ENCODE measurements at regions not wholly inside any gene's neighbourhood (a gene's known extent, or its start where the extent isn't known, plus 50 kb on each side); places are given as distances from the start of the nearest gene placed in this dataset.

DNA sequence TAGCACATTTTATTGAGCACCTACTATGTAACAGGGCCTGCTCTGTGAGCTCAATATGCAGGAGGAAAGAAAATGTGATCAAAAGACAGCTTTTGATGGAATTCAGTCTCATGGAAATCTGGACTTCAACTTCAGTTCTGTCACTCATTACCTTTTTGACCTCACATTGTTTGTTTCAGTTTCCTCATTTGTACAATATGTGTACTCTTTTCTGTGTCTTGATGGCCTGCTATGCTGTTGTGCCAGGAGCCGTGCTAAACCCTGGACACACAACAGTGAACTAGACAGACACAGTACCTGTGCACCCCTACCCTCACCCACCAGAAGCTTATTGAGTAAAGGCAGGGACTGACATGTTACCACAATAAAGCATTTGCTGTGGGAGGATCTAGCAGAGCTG is 162.9 kb upstream of the FGGY start:
- TF ChIP-seq, protein P1, sequence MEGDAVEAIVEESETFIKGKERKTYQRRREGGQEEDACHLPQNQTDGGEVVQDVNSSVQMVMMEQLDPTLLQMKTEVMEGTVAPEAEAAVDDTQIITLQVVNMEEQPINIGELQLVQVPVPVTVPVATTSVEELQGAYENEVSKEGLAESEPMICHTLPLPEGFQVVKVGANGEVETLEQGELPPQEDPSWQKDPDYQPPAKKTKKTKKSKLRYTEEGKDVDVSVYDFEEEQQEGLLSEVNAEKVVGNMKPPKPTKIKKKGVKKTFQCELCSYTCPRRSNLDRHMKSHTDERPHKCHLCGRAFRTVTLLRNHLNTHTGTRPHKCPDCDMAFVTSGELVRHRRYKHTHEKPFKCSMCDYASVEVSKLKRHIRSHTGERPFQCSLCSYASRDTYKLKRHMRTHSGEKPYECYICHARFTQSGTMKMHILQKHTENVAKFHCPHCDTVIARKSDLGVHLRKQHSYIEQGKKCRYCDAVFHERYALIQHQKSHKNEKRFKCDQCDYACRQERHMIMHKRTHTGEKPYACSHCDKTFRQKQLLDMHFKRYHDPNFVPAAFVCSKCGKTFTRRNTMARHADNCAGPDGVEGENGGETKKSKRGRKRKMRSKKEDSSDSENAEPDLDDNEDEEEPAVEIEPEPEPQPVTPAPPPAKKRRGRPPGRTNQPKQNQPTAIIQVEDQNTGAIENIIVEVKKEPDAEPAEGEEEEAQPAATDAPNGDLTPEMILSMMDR (IDR thresholded peaks at IDR 0.05) = no peak
- TF ChIP-seq POLR2A (IDR thresholded peaks at IDR 0.05) = no peak
